ENCODE measurements at regions not wholly inside any gene's neighbourhood (a gene's known extent, or its start where the extent isn't known, plus 50 kb on each side); places are given as distances from the start of the nearest gene placed in this dataset.

- TF ChIP-seq POLR2A (IDR thresholded peaks at IDR 0.05) (no peak), CTCF (IDR thresholded peaks at IDR 0.05) (no peak)
Observed at GRCh38 chr16:66289986-66290385, 76.5 kb upstream of the CDH5 start.

All from suprapubic skin (tissue), 3 donors.